Effector memory CD8-positive, alpha-beta T cell (primary cell): ENCODE measurements at regions not wholly inside any gene's neighbourhood (a gene's known extent, or its start where the extent isn't known, plus 50 kb on each side); places are given as distances from the start of the nearest gene placed in this dataset.

Source experiments
- ATAC-seq: fragments of 150-1000 bp; cut with Tn5 transposase; replicated peaks from 2 replicates; pipeline ENCODE4 v1.10.0; 2021; ENCODE audit warnings: mild to moderate bottlenecking, moderate library complexity
- DNase-seq, 3 experiments: peaks; one replicate each; pipeline ENCODE4 v3.0.0; 2021
- H3K27ac Mint-ChIP-seq, 2 donors: one replicate each; pipeline ENCODE4 v1.8.0; 2022; ENCODE audit warnings: mild to moderate bottlenecking in 2 of 2, mixed read lengths in 2 of 2, moderate library complexity in 2 of 2
- H3K27me3 Mint-ChIP-seq, 2 donors: one replicate each; pipeline ENCODE4 v1.8.0; 2022; ENCODE audit warnings: mixed read lengths in 2 of 2
- H3K36me3 Mint-ChIP-seq: one replicate; pipeline ENCODE4 v1.8.0; 2022; ENCODE audit warnings: mild to moderate bottlenecking, moderate library complexity, mixed read lengths; ENCODE audit not compliant: insufficient read depth
- H3K4me1 Mint-ChIP-seq, 2 donors: one replicate each; pipeline ENCODE4 v1.8.0; 2022; ENCODE audit warnings: low read depth in 2 of 2, mixed read lengths in 2 of 2
- H3K4me3 Mint-ChIP-seq, 2 donors: one replicate each; pipeline ENCODE4 v1.8.0; 2022; ENCODE audit warnings: mild to moderate bottlenecking in 2 of 2, mixed read lengths in 2 of 2, moderate library complexity in 2 of 2
- H3K9me3 Mint-ChIP-seq, 2 donors: one replicate each; pipeline ENCODE4 v1.8.0; 2022; ENCODE audit warnings: mixed read lengths in 2 of 2

DNA sequence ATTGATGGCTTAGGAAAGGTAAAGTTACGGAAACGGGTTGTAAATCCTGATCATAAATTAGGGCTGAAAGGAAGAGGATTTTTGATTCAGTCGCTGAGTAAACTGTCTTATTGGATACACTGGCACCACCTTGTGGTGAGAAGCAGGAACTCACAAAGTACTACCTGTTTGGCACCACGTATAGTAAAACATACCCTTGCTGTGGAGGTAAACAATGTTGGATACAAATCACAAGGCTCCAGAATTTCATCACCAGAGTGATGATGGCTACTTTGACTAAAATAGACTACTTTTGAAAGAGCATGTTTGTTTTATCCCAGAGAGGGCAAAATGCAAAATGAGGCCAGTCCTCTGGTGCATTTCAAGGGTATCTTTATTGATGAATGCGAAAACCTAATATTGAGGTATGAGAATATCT, 216.9 kb downstream of the IGSF11 start:
- Mint-ChIP-seq H3K27ac (no peak overlapping the region), H3K27me3 (peaks cover 20 to 26% of the 10 kb centered on the region in 2 donors), H3K4me1 (no peaks in the 10 kb centered on the region), H3K4me3 (no peak overlapping the region), H3K36me3 (no peaks in the 10 kb centered on the region), H3K9me3 (no peaks in the 10 kb centered on the region)
- peak; percentile 3 to 16 (median 10) for DNase-seq
- ATAC-seq, result peak; percentile 59

DNA sequence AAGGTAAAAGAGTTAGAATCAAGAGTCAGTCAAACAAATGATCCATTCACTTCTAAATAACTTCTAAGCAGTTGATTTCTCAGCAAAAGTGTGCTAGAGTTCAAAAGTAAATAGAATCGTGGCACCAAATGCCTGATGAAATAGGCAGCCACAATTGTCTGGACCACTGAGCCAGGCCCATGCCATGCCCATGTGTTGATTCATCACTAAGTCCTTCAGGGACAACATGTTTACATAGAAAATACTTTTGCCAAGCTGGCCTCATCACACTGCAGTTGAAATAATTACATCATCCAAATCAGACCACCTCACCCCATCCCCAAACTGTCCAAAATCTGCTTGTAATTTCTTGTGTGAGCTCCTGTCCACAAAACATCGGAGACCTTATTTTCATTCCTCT, 216.3 kb downstream of the IGSF11 start:
- Mint-ChIP-seq H3K27ac (no peak overlapping the region), H3K27me3 (peaks cover 20 to 23% of the 10 kb centered on the region in 2 donors), H3K36me3 (no peaks in the 10 kb centered on the region), H3K4me1 (no peaks in the 10 kb centered on the region), H3K4me3 (no peak overlapping the region), H3K9me3 (no peaks in the 10 kb centered on the region)
- ATAC-seq, result no peak
- no peak for DNase-seq

DNA sequence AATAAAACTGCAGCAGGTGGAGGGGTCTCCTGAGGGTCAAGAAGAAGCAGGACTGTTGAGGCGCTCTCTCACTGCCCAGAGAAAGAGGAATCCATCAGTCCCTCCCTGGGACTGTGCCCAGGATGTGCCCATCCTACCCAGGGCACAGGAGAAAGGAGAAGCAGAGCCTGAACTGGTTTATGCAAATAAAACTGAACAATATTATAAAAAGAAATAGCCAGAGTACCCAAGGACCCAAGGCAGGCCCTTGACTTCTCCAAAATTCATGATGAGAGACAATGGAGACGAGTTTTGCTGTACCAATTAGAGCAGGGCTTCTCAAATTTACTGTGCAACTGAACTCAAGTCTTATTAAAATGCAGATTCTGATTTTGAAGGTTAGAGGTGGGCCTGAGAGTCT, 211.0 kb downstream of the IGSF11 start:
- DNase-seq (no peak), ATAC-seq (no peak)
- H3K4me1 Mint-ChIP-seq, result no peaks in the 10 kb centered on the region
- peaks cover 13 to 19% of the 10 kb centered on the region in 2 donors for H3K27me3 Mint-ChIP-seq
- no peak overlapping the region for H3K27ac Mint-ChIP-seq
- no peaks in the 10 kb centered on the region for H3K36me3 Mint-ChIP-seq
- no peaks in the 10 kb centered on the region for H3K9me3 Mint-ChIP-seq
- no peak overlapping the region for H3K4me3 Mint-ChIP-seq

DNA sequence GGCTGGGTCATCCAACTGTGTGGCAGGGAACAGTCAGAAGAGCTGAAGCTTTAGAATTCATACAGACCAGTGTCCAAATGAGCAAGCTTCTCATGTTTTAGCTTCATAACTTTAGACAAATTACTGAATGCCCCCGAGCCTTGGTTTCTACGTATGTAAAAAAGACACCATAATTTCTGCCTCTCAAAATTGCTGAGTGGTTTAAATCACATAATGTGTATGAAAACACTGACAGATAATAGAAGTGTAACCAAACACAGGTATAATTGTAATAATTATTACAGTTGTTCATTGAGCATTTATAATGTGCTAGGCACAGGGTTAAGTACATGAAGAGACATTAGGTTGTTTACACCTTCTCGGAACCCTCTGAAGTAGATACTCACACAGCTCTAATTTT, 207.2 kb downstream of the IGSF11 start:
- no peaks in the 10 kb centered on the region for H3K4me1 Mint-ChIP-seq
- no peak for DNase-seq
- H3K27me3 Mint-ChIP-seq, result peaks cover 13 to 22% of the 10 kb centered on the region in 2 donors
- no peaks in the 10 kb centered on the region for H3K36me3 Mint-ChIP-seq
- no peak overlapping the region for H3K27ac Mint-ChIP-seq
- H3K9me3 Mint-ChIP-seq, result no peaks in the 10 kb centered on the region
- ATAC-seq, result no peak
- H3K4me3 Mint-ChIP-seq, result no peak overlapping the region

DNA sequence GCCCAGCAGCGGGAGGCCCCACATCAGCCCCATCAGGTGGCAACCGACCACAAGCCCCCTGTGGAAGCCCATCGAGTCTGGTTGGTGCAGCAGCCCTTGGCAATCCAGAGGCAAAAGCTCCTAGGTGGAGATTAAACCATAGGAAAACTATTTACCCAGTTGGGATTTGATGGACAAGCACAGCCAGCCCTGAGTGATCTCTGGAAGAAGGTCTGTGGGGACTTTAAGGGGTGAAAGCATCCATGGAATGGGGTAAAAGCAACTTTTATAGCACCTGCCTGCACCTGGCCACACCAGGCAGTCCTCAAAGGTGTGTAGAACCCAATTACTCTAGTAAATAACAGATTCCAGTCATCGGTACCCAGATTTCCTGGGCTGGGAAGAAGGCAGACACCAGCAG, 206.3 kb downstream of the IGSF11 start:
- no peaks in the 10 kb centered on the region for H3K4me1 Mint-ChIP-seq
- ATAC-seq (no peak), DNase-seq (no peak)
- H3K9me3 Mint-ChIP-seq, result no peaks in the 10 kb centered on the region
- no peaks in the 10 kb centered on the region for H3K36me3 Mint-ChIP-seq
- H3K27me3 Mint-ChIP-seq, result peaks cover 16 to 23% of the 10 kb centered on the region in 2 donors
- no peak overlapping the region for H3K4me3 Mint-ChIP-seq
- H3K27ac Mint-ChIP-seq, result no peak overlapping the region

DNA sequence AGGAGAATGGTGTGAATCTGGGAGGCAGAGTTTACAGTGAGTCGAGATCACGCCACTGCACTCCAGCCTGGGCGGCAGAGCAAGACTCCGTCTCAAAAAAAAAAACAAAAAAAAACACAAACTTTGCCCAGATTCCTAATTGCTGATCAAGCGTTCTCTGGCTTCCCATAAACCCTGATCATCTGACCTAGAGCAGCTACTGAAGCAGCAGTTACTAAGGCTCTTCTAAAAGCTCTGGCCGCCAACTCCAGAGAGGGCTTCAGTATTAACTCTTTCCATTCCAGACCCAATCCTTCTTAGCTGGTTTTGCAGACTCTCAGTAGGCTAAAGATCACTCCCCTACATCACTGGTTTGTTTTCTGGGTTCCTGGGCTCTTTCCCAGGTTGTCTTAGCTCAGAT, 201.6 kb downstream of the IGSF11 start:
- no peaks in the 10 kb centered on the region for H3K4me1 Mint-ChIP-seq
- no peak overlapping the region for H3K27ac Mint-ChIP-seq
- ATAC-seq (no peak), DNase-seq (no peak)
- H3K27me3 Mint-ChIP-seq, result peaks cover 26 to 31% of the 10 kb centered on the region in 2 donors
- H3K4me3 Mint-ChIP-seq, result no peak overlapping the region
- H3K9me3 Mint-ChIP-seq, result no peaks in the 10 kb centered on the region
- H3K36me3 Mint-ChIP-seq, result no peaks in the 10 kb centered on the region

GRCh38 chr3:118838871-118839270, 195.8 kb downstream of the IGSF11 start:
- H3K27me3 Mint-ChIP-seq, result peaks cover 20 to 29% of the 10 kb centered on the region in 2 donors
- no peaks in the 10 kb centered on the region for H3K36me3 Mint-ChIP-seq
- no peak overlapping the region for H3K27ac Mint-ChIP-seq
- peaks cover 5 to 11% of the 10 kb centered on the region in 2 donors for H3K9me3 Mint-ChIP-seq
- no peaks in the 10 kb centered on the region for H3K4me1 Mint-ChIP-seq
- no peak overlapping the region for H3K4me3 Mint-ChIP-seq
- ATAC-seq (no peak), DNase-seq (no peak)

DNA sequence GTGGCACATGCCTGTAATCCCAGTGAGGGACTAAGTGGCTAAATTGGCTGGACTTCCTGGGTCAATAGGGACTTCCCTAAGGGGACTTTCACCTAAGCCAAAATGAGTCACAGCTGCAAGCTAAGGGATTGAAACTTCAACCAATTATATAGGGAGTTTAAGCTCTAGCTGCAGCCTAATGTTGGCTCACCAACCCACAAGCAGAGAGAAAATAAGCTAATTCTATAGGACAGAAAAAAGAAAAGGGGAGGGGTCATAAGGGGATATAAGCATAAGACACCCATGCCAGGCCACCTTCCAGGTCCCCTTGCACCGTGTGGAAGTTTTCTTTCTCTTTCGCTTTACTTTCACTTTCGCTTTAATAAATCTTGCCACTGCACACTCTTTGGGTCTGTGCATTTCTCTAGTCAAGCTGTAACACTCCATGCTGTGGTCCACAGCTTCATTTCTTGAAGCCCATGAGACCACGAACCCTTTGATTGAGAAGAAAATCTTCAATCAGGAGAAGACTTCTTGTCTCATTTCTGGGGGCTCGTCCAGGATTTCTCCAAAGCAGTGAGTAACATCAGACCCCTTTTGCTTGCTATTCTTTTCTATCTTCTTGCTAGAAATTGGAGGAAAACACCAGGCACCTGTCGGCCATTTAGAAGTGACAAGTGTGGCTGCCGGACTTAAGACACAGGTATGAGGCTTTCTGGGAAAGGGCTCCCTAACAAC, 192.3 kb downstream of the IGSF11 start:
- Mint-ChIP-seq H3K27me3 (peaks cover 0 to 16% of the 10 kb centered on the region in 2 donors), H3K4me1 (no peaks in the 10 kb centered on the region), H3K36me3 (no peaks in the 10 kb centered on the region), H3K4me3 (no peak overlapping the region), H3K27ac (no peak overlapping the region), H3K9me3 (peaks cover 5 to 11% of the 10 kb centered on the region in 2 donors)
- DNase-seq (no peak), ATAC-seq (no peak)

DNA sequence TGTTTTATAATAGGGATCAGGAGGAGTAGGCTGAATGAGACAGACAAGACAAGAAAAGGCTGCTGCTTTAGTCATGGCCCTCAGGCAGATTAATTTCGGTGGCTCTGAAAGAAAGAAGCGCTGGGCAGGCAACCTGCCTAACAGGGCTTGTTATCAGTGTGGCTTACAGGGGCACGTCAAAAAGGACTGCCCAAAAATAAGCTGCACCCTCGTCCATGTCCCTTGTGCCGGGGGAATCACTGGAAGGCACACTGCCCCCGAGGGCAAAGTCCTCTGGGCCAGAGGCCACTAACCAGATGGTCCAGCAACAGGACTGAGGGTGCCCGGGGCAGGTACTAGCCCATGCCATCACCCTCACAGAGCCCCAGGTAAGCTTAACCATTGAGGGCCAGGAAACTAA, 188.5 kb downstream of the IGSF11 start:
- peaks cover 4 to 11% of the 10 kb centered on the region in 2 donors for H3K9me3 Mint-ChIP-seq

More for the DNA sequence above, 188.5 kb downstream of the IGSF11 start:
- DNase-seq (no peak), ATAC-seq (no peak)
- H3K4me1 Mint-ChIP-seq, result peaks cover 0 to 6% of the 10 kb centered on the region in 2 donors
- H3K4me3 Mint-ChIP-seq, result no peak overlapping the region
- no peak overlapping the region for H3K27ac Mint-ChIP-seq
- H3K36me3 Mint-ChIP-seq, result peaks cover 2% of the 10 kb centered on the region
- peaks cover 0 to 6% of the 10 kb centered on the region in 2 donors for H3K27me3 Mint-ChIP-seq
